ENCODE measurements at regions not wholly inside any gene's neighbourhood (a gene's known extent, or its start where the extent isn't known, plus 50 kb on each side); places are given as distances from the start of the nearest gene placed in this dataset.

DNA sequence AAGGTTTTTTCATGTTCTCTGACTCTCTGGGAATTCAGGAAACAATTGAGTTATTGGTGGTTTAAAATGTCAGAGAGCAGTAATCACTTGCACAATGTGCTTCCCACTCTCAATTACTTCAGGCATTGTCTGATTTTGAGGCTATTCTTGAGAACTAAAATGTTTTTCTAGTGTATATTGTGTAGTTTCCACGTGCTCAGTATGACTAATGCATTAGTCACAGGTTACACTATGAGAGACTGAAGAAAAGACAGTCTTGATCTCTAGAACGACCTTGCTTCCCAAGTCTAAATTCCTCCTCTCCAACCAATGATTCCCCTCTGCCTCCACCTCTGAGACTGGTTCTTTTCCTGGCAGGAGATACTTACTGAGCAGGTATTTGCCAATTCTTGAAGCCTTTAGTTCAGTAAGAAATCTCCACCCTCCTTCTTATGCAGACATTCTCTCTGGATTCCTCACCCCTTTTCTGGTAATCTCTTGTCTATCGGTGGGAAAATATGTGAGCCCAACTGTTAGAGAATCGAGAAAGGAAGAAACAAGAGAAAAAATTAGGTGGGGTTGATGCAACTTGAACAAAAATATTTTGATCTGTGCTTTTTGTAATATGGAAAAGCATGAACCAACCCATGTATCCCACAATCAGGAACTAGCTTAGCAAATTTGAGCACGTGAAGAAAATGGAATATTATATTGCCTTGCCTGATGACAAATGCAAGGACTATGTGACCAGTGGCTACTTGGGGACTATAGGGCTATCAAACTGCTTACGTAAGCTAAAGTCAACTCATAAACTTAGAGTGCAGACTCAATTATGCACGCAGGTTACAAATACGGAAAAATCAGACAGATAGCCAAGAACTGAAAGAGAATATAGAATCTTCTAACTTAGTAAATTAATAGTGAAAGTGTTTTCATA lies 61.1 kb upstream of the SLC22A16 start:
- DNase-seq, result peak; percentile 17

DNA sequence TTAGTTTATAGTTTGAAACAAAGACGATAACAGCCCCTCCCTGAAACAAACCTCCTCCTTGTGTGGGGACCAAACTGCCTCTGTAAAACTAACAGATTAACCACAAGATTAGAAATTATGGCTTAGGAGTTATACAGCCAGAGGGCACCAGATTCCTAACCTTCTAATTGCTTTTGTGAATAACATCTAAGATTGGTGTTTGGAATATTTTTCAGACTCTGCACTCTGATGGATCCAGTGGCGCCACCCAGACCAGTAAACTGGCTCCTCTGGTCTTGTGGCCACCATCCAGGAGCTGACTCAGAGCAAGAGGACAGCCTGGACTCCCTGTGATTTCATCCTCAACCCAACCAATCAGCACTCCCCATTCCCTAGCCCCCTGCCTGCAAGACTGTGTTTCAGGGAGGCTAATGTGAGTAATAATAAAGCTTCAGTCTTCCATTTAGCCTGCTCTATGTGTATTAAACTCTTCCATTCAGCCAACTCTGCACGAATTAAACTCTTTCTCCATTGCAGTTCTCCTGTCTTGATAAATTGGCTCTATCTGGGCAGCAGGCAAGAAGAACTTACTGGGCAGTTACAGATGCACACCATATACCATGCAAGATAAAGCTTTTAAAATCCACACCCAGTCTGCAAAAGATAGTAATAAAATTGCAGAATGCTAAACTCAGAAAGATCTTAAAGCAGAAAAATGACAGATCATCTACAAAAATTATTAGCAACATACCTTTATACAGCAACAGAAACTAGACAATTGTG lies 58.5 kb upstream of the SLC22A16 start:
- DNase-seq, result peak; percentile 84

DNA sequence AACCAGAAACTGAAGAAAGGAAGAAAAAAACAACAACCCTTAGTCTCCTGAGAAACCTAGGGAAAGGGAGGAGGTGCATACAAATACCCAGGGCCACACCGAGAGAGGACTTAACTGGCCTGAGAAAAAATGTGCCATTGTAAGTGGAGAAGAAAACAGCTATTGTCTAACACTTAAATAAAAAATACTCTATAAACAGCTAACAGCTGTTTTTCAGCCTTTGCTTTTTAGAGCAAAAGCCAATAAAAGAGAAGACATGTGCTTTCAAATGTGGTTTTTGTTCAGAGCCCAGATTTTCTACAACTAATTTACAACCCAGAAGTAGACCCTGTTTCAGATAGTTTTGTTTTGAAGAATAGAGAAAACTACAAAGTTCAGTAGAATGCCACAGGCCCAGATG lies 56.0 kb upstream of the SLC22A16 start:
- DNase-seq, result no peak

DNA sequence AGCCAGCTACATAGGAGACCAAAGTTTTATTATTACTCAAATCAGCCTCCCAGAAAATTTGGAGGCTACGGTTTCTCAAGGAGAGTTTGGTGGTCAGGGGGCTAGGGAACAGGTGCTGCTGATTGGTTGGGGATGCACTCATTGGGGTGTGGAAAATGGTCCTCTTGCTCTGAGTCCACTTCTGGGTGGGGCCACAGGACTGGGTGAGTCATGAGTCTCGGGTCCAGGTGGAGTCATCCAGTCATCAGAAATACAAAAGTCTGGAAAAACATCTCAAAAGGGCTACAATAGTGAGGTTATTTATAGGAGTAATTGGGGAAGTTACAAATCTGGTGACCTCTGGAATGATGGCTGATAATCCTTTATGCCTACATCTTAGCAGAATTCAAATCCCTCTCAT lies 54.3 kb upstream of the SLC22A16 start:
- no peak for DNase-seq

DNA sequence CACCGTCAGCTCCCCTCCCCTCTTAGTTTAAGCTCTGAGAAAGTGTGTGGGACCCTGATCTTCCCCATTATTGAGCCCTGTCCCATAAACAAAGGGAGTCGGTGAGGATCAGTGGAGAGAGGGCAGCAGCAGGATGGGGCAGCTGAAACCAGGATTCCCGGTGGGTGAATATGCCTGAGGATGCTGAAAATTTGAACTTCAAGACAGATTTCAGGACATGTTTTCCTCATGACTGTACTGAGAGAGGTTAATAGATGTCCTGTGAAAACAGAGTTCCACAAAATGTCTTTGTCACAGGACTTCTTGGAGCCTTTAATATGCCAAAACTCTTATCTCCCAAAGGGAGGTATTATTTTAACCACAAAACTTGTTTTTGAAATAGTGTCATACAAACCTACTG lies 53.5 kb upstream of the SLC22A16 start:
- DNase-seq, result no peak

DNA sequence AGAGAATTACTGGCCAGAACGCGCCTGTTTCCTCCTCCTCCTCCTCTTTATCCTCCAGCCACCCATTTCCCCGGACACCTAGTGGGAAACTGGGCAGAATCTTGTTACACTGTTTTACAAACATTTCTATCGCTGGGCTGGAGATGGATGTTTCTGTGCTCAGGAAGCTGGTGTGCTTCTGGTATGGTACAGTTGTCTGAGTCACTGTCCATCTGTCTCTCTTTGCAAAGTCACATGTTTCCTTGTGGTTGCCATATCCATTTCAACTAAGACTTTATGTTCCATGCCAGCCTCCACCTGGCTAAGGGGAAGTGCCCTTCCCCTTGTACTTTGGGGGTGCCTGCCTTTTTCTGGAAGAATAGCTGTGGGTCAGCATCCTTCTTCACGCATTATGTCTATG lies 52.9 kb upstream of the SLC22A16 start:
- no peak for DNase-seq

DNA sequence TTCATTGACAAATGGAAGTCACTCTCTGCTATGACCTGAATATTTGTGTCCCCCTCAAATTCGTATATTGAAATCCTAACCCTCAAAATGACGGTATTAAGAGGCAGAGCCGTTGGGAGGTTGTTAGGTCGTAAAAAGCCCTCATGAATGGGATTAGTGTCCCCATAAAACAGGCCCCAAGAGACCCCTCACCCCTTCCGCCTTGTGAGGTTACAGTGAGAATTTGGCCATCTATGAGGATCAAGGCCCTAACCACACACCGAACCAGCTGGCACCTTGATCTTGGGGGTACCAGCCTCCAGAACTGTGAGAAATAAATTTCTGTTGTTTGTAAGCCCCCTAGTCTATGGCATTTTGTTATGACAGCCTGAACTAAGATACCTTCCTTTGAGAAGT lies 52.5 kb upstream of the SLC22A16 start:
- no peak for DNase-seq

DNA sequence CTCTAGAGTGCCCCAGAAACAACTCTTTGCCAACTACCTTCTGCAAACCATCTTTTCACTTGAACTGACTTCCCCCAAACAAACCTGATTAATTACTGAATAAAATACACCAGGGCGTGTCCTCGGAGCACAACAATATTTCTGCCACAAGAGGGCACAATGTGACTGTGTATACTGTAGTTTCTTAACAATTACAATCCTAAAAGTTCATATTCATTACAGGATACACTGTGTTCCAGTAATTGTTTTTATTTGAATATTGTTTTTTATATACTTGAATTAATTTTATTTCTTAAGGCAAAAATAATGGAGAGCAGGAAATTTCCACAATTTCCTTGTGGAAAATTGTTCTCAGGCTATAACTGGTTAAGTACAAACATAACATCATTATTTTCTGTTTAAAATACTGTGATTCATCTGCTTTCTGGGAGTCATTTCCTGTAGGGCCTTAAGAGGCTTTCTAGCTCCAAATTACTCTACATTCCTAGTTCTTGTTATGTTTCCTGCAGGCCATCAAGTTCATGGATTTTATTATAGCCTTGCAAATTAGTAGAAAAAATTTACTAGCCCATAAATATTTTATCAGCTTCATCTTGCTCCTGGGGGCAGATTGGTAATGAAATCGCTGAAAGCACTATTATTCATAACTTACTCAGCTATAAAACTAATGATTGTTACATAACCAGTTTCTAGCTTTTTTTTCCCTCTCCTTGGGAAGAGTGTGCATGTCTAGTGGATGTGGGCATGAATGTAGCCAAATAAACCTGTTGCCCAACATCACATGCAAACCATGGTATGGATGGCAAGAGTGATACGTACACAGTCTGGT lies 51.9 kb upstream of the SLC22A16 start:
- DNase-seq, result peak; percentile 51

DNA sequence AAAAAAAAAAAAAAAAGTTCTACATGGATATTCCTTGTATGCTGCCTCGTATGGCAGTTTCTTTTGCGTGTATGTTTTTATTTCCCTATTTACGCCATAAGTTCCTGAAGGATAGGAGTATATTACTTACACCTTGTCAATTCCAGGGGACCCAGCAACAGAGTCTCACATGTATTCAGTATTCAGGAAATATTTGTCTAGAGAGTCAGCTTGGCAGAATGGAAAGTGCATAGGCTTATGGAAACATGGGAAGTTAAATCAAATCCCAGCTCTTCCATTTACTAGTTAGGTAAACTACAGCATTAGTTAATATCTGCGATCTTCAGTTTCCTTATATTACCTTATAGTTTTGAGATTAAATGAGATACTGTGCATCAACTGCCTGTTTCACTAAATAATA lies 51.1 kb upstream of the SLC22A16 start:
- DNase-seq, result no peak

DNA sequence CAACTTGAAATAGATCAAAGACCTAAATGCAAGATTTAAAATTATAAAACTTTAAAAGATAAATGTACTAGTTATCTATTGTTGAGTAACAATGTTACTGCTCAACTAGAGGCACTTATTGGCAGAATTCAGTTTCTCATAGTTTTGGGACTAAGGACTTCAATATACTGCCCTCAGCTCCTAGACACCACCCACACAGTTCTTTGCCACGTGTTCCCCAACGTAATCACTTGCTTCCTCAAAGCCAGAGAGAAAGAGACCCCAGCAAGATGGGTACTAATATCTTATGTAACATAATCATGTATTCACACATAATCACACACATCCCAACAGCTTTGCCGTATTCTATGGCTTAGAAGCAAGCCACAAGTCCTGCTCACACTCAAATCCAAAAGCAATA lies 50.3 kb upstream of the SLC22A16 start:
- DNase-seq, result no peak

Measured in T1000 (cell line).